ENCODE measurements at regions not wholly inside any gene's neighbourhood (a gene's known extent, or its start where the extent isn't known, plus 50 kb on each side); places are given as distances from the start of the nearest gene placed in this dataset.
"Not testable (repeated sequence)": the region's sequence is repeated elsewhere in the genome, so short reads cannot be mapped to it uniquely, and the experiment has no call there.

GRCh38 chr12:68477906-68478305 is 132.8 kb upstream of the RAP1B start:
- H3K9me3 Mint-ChIP-seq: no peaks in the 10 kb centered on the region
- H3K27ac Mint-ChIP-seq: no peak overlapping the region
- H3K4me1 Mint-ChIP-seq: peaks cover 21 to 31% of the 10 kb centered on the region in 2 donors
- H3K4me3 Mint-ChIP-seq: no peak overlapping the region
- peaks cover 0 to 2% (median 0%) of the 10 kb centered on the region in 3 donors for H3K27me3 Mint-ChIP-seq (ENCODE audit: low read depth in 3 of 3)
- H3K36me3 Mint-ChIP-seq: no peaks in the 10 kb centered on the region
- no peak for DNase-seq

- no peaks in the 10 kb centered on the region for H3K36me3 Mint-ChIP-seq
- H3K27me3 Mint-ChIP-seq (ENCODE audit: low read depth in 3 of 3): no peaks in the 10 kb centered on the region
- H3K4me3 Mint-ChIP-seq: no peak overlapping the region
- no peak overlapping the region for H3K27ac Mint-ChIP-seq
- H3K4me1 Mint-ChIP-seq: peaks cover 28 to 39% of the 10 kb centered on the region in 2 donors
- no peak for DNase-seq
- H3K9me3 Mint-ChIP-seq: no peaks in the 10 kb centered on the region
Observed at GRCh38 chr12:68478516-68479260, 132.0 kb upstream of the RAP1B start.

- no peaks in the 10 kb centered on the region for H3K9me3 Mint-ChIP-seq
- H3K27ac Mint-ChIP-seq: no peak overlapping the region
- no peak overlapping the region for H3K4me3 Mint-ChIP-seq
Observed at GRCh38 chr12:68479261-68479895, 131.3 kb upstream of the RAP1B start.

GRCh38 chr12:68479896-68480291 is 130.8 kb upstream of the RAP1B start:
- peaks cover 32 to 44% of the 10 kb centered on the region in 2 donors for H3K4me1 Mint-ChIP-seq
- no peaks in the 10 kb centered on the region for H3K27me3 Mint-ChIP-seq (ENCODE audit: low read depth in 3 of 3)
- no peak overlapping the region for H3K4me3 Mint-ChIP-seq
- no peaks in the 10 kb centered on the region for H3K36me3 Mint-ChIP-seq
- H3K9me3 Mint-ChIP-seq: no peaks in the 10 kb centered on the region
- DNase-seq: no peak
- no peak overlapping the region for H3K27ac Mint-ChIP-seq

More at GRCh38 chr12:68479261-68479895, 131.3 kb upstream of the RAP1B start:
- no peak for DNase-seq
- no peaks in the 10 kb centered on the region for H3K36me3 Mint-ChIP-seq
- H3K27me3 Mint-ChIP-seq (ENCODE audit: low read depth in 3 of 3): no peaks in the 10 kb centered on the region
- peaks cover 32 to 44% of the 10 kb centered on the region in 2 donors for H3K4me1 Mint-ChIP-seq

GRCh38 chr12:68480526-68480925 is 130.2 kb upstream of the RAP1B start:
- Mint-ChIP-seq H3K36me3 (no peaks in the 10 kb centered on the region), H3K9me3 (no peaks in the 10 kb centered on the region), H3K4me1 (peaks cover 32 to 39% of the 10 kb centered on the region in 2 donors), H3K27me3 (ENCODE audit: low read depth in 3 of 3) (no peaks in the 10 kb centered on the region), H3K27ac (peak overlapping the region in 4 of 6 donors; percentile 8 to 98 (median 40)), H3K4me3 (peak overlapping the region in 1 of 5 donors; percentile 16)
- no peak for DNase-seq

- peak overlapping the region in 3 of 5 donors; percentile 40 to 72 (median 56) for H3K4me3 Mint-ChIP-seq
- peak overlapping the region; percentile 56 to 98 (median 88) for H3K27ac Mint-ChIP-seq
- no peaks in the 10 kb centered on the region for H3K9me3 Mint-ChIP-seq
- no peak for DNase-seq
- H3K27me3 Mint-ChIP-seq (ENCODE audit: low read depth in 3 of 3): no peaks in the 10 kb centered on the region
- peaks cover 32 to 39% of the 10 kb centered on the region in 2 donors for H3K4me1 Mint-ChIP-seq
- H3K36me3 Mint-ChIP-seq: peaks cover 0 to 4% (median 0%) of the 10 kb centered on the region in 3 donors
Observed at GRCh38 chr12:68481181-68481941, 129.3 kb upstream of the RAP1B start.

- Mint-ChIP-seq H3K4me1 (peaks cover 32 to 39% of the 10 kb centered on the region in 2 donors), H3K36me3 (peaks cover 0 to 4% (median 0%) of the 10 kb centered on the region in 3 donors), H3K27me3 (ENCODE audit: low read depth in 3 of 3) (no peaks in the 10 kb centered on the region), H3K27ac (peak overlapping the region; percentile 56 to 98 (median 90)), H3K4me3 (peak overlapping the region; percentile 13 to 72 (median 56)), H3K9me3 (no peaks in the 10 kb centered on the region)
- DNase-seq: no peak
Observed at GRCh38 chr12:68482014-68482413, 128.7 kb upstream of the RAP1B start.

- H3K36me3 Mint-ChIP-seq: peaks cover 0 to 4% (median 0%) of the 10 kb centered on the region in 3 donors
- H3K4me1 Mint-ChIP-seq: peaks cover 32 to 39% of the 10 kb centered on the region in 2 donors
- DNase-seq: peak; percentile 26 to 64 (median 38)
- peak overlapping the region; percentile 56 to 98 (median 90) for H3K27ac Mint-ChIP-seq
- no peaks in the 10 kb centered on the region for H3K27me3 Mint-ChIP-seq (ENCODE audit: low read depth in 3 of 3)
- H3K4me3 Mint-ChIP-seq: peak overlapping the region; percentile 31 to 72 (median 56)
- no peaks in the 10 kb centered on the region for H3K9me3 Mint-ChIP-seq
Observed at GRCh38 chr12:68482660-68483059, 128.0 kb upstream of the RAP1B start.

- DNase-seq: no peak
- Mint-ChIP-seq H3K27me3 (ENCODE audit: low read depth in 3 of 3) (no peaks in the 10 kb centered on the region), H3K4me1 (peaks cover 32 to 39% of the 10 kb centered on the region in 2 donors), H3K27ac (peak overlapping the region; percentile 56 to 98 (median 72)), H3K9me3 (no peaks in the 10 kb centered on the region), H3K4me3 (peak overlapping the region in 2 of 5 donors; percentile 63 to 69), H3K36me3 (peaks cover 0 to 4% (median 0%) of the 10 kb centered on the region in 3 donors)
Observed at GRCh38 chr12:68483592-68484383, 126.9 kb upstream of the RAP1B start.

GRCh38 chr12:68484578-68484977 is 126.1 kb upstream of the RAP1B start:
- Mint-ChIP-seq H3K4me1 (peaks cover 32 to 39% of the 10 kb centered on the region in 2 donors), H3K27ac (peak overlapping the region in 4 of 6 donors; percentile 6 to 35 (median 23))
- not testable (repeated sequence) for H3K36me3 Mint-ChIP-seq; H3K9me3 Mint-ChIP-seq; H3K27me3 Mint-ChIP-seq (ENCODE audit: low read depth in 3 of 3); DNase-seq; H3K4me3 Mint-ChIP-seq

GRCh38 chr12:68486449-68486848 is 124.2 kb upstream of the RAP1B start:
- H3K4me1 Mint-ChIP-seq: peaks cover 37 to 43% of the 10 kb centered on the region in 2 donors
- H3K9me3 Mint-ChIP-seq; H3K4me3 Mint-ChIP-seq; DNase-seq; H3K27me3 Mint-ChIP-seq (ENCODE audit: low read depth in 3 of 3): not testable (repeated sequence)
- peak overlapping the region in 1 of 6 donors; percentile 14 for H3K27ac Mint-ChIP-seq
- peaks cover 3 to 13% (median 9%) of the 10 kb centered on the region in 3 donors for H3K36me3 Mint-ChIP-seq

GRCh38 chr12:68487721-68488309 is 122.9 kb upstream of the RAP1B start:
- peaks cover 3 to 13% (median 11%) of the 10 kb centered on the region in 3 donors for H3K36me3 Mint-ChIP-seq
- H3K27ac Mint-ChIP-seq: no peak overlapping the region
- peak overlapping the region in 2 of 5 donors; percentile 32 to 36 for H3K4me3 Mint-ChIP-seq
- peaks cover 0 to 4% (median 0%) of the 10 kb centered on the region in 6 donors for H3K9me3 Mint-ChIP-seq
- H3K27me3 Mint-ChIP-seq (ENCODE audit: low read depth in 3 of 3): peaks cover 0 to 2% (median 1%) of the 10 kb centered on the region in 3 donors
- no peak for DNase-seq
- peaks cover 30 to 43% of the 10 kb centered on the region in 2 donors for H3K4me1 Mint-ChIP-seq

GRCh38 chr12:68489273-68489672 is 121.4 kb upstream of the RAP1B start:
- Mint-ChIP-seq H3K36me3 (peaks cover 3 to 13% (median 11%) of the 10 kb centered on the region in 3 donors), H3K4me1 (peaks cover 28 to 42% of the 10 kb centered on the region in 2 donors), H3K9me3 (peaks cover 0 to 4% (median 0%) of the 10 kb centered on the region in 6 donors), H3K27me3 (ENCODE audit: low read depth in 3 of 3) (peaks cover 0 to 2% (median 1%) of the 10 kb centered on the region in 3 donors), H3K27ac (no peak overlapping the region), H3K4me3 (no peak overlapping the region)
- DNase-seq: no peak

All from immature natural killer cell (primary cell).